ENCODE measurements at regions not wholly inside any gene's neighbourhood (a gene's known extent, or its start where the extent isn't known, plus 50 kb on each side); places are given as distances from the start of the nearest gene placed in this dataset.

DNA sequence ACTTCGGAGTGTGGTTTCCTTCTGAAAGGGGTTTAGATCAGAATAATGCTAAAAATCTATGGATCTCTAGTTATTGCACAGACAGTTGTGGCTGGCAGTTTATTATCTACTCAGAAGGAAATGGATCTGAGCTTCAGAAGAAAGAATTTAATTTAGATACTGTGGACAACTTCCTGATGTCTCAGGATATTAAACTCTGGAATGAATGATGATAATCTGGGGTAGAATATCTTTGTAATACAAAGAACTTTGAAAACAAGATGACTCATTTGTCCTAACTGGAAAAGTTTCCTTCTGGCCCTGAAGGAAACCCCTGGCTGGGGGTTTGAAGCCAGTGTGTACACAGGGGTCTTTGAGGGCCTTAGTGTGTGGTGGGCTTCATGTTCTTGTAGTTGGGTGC is 78.0 kb downstream of the EDN3 start:
- H3K36me3 ChIP-seq (ENCODE audit: control insufficient read depth, insufficient read depth, low read length), result no peaks in the 10 kb centered on the region
- intact Hi-C loops (cut with micrococcal nuclease), result no loop called here
- Mint-ChIP-seq H3K36me3 (no peaks in the 10 kb centered on the region), H3K27me3 (ENCODE audit: low read depth in 2 of 2) (peaks cover 16 to 25% of the 10 kb centered on the region in 2 donors), H3K9me3 (no peaks in the 10 kb centered on the region), H3K4me1 (no peaks in the 10 kb centered on the region), H3K27ac (no peak overlapping the region), H3K4me3 (no peak overlapping the region)
- no peaks in the 10 kb centered on the region for H3K27me3 ChIP-seq (ENCODE audit: control insufficient read depth, insufficient read depth, low read length)
- ATAC-seq (no peak), DNase-seq (no peak)
- H3K9me3 ChIP-seq (ENCODE audit: control insufficient read depth, insufficient read depth, low read length), result no peaks in the 10 kb centered on the region
- WGBS (ENCODE audit: insufficient coverage), result 100% methylated on average over 1 of the region's 1 CpG
- TF ChIP-seq, protein P1, sequence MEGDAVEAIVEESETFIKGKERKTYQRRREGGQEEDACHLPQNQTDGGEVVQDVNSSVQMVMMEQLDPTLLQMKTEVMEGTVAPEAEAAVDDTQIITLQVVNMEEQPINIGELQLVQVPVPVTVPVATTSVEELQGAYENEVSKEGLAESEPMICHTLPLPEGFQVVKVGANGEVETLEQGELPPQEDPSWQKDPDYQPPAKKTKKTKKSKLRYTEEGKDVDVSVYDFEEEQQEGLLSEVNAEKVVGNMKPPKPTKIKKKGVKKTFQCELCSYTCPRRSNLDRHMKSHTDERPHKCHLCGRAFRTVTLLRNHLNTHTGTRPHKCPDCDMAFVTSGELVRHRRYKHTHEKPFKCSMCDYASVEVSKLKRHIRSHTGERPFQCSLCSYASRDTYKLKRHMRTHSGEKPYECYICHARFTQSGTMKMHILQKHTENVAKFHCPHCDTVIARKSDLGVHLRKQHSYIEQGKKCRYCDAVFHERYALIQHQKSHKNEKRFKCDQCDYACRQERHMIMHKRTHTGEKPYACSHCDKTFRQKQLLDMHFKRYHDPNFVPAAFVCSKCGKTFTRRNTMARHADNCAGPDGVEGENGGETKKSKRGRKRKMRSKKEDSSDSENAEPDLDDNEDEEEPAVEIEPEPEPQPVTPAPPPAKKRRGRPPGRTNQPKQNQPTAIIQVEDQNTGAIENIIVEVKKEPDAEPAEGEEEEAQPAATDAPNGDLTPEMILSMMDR (IDR thresholded peaks at IDR 0.05), result no peak
- no peak overlapping the region for H3K27ac ChIP-seq (ENCODE audit: low read length)
- H3K4me1 ChIP-seq (ENCODE audit: control insufficient read depth, insufficient read depth, low read length), result no peaks in the 10 kb centered on the region
- no peak overlapping the region for H3K4me3 ChIP-seq (ENCODE audit: low read length)

DNA sequence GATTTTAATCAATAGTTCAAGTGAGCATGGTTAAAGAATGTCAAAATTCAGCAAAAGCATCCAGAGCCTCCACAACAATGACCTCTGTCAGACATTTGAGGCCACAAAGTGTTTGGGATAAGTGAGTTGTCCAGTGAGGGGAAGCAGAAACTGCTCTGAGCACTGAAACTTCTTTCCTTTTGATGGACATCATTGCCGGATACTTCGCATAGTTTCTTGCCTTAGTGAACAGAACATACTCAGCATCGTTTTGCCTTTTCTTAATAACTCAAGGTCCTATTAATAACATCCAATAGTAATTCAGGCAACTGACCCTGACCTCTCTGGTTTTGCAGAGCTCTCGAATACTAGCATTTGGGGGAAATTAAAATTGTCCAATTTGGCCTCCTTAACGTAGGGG is 78.6 kb downstream of the EDN3 start:
- H3K27ac Mint-ChIP-seq, result no peak overlapping the region

DNA sequence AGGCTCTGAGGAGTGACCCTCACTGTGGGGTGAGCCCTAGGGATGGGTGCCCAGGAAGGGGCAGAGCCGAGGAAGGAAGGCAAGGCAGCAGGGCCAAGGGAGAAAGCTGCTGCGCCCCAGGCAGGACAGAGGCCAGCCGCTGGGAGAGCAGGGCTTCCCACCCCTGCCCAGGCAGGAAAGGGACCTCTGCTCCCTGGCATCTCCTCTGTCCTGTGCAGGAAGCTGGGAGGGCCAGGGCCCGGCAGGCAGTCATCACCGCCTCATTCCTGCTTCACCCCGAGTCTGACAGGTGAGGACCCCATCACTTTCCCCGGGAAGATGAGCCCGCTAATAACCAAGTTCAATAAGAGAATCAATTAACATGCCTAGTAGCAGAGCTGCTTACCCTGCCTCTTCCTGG is 81.3 kb downstream of the EDN3 start:
- Mint-ChIP-seq H3K27me3 (ENCODE audit: low read depth in 2 of 2) (peaks cover 7 to 12% of the 10 kb centered on the region in 2 donors), H3K4me1 (peaks cover 0 to 6% of the 10 kb centered on the region in 2 donors), H3K4me3 (no peak overlapping the region), H3K36me3 (no peaks in the 10 kb centered on the region), H3K27ac (no peak overlapping the region), H3K9me3 (no peaks in the 10 kb centered on the region)
- no peak overlapping the region for H3K4me3 ChIP-seq (ENCODE audit: low read length)
- H3K36me3 ChIP-seq (ENCODE audit: control insufficient read depth, insufficient read depth, low read length), result no peaks in the 10 kb centered on the region
- DNase-seq (no peak), ATAC-seq (no peak)
- H3K4me1 ChIP-seq (ENCODE audit: control insufficient read depth, insufficient read depth, low read length), result peaks cover 7% of the 10 kb centered on the region
- intact Hi-C loops (cut with micrococcal nuclease), result no loop called here
- H3K27ac ChIP-seq (ENCODE audit: low read length), result no peak overlapping the region
- peaks cover 5% of the 10 kb centered on the region for H3K9me3 ChIP-seq (ENCODE audit: control insufficient read depth, insufficient read depth, low read length)
- 76% methylated on average over 8 of the region's 8 CpGs for WGBS (ENCODE audit: insufficient coverage)
- no peaks in the 10 kb centered on the region for H3K27me3 ChIP-seq (ENCODE audit: control insufficient read depth, insufficient read depth, low read length)
- TF ChIP-seq, protein P1 (IDR thresholded peaks at IDR 0.05), result no peak

More for the DNA sequence above, 78.6 kb downstream of the EDN3 start:
- Histone ChIP-seq H3K4me3 (ENCODE audit: low read length) (no peak overlapping the region), H3K4me1 (ENCODE audit: control insufficient read depth, insufficient read depth, low read length) (no peaks in the 10 kb centered on the region), H3K36me3 (ENCODE audit: control insufficient read depth, insufficient read depth, low read length) (no peaks in the 10 kb centered on the region), H3K9me3 (ENCODE audit: control insufficient read depth, insufficient read depth, low read length) (no peaks in the 10 kb centered on the region), H3K27me3 (ENCODE audit: control insufficient read depth, insufficient read depth, low read length) (no peaks in the 10 kb centered on the region), H3K27ac (ENCODE audit: low read length) (no peak overlapping the region)
- 81% methylated on average over 5 of the region's 5 CpGs for WGBS (ENCODE audit: insufficient coverage)
- peaks cover 11 to 19% of the 10 kb centered on the region in 2 donors for H3K27me3 Mint-ChIP-seq (ENCODE audit: low read depth in 2 of 2)
- ATAC-seq, result no peak
- TF ChIP-seq, protein P1 (IDR thresholded peaks at IDR 0.05), result no peak
- no peak overlapping the region for H3K4me3 Mint-ChIP-seq
- no peaks in the 10 kb centered on the region for H3K4me1 Mint-ChIP-seq
- no peaks in the 10 kb centered on the region for H3K9me3 Mint-ChIP-seq
- H3K36me3 Mint-ChIP-seq, result no peaks in the 10 kb centered on the region
- no peak for DNase-seq
- intact Hi-C loops (cut with micrococcal nuclease), result no loop called here

DNA sequence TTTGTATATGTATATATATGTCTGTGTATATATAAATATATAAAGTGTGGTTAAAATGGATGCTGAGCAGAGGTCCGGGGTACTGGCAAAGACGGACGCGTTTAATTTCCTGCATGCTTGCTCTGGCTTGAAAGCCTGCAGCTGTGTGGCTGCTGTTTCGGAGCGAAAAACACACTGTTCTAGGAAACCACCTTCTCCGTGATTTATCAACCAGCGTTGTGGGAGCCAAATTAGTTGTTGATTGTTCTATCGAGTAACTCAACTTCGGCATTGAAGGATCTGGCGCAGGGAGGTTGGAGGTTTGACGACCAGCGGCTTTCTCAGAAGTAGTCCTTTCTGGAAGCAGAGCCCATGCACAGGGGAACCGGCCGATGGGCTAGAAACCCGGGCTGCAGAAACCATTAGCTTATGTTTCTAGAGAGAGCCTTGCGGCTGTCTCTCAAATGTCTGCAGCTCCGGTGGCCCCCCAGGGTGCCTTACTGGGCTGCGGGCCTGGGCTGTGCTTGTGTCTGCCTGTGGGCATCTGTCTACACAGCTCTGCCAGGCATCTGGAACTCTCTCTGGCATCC is 81.8 kb downstream of the EDN3 start:
- 93% methylated on average over 19 of the region's 19 CpGs for WGBS (ENCODE audit: insufficient coverage)
- peaks cover 7% of the 10 kb centered on the region for H3K4me1 ChIP-seq (ENCODE audit: control insufficient read depth, insufficient read depth, low read length)
- Mint-ChIP-seq H3K9me3 (no peaks in the 10 kb centered on the region), H3K36me3 (no peaks in the 10 kb centered on the region), H3K27ac (no peak overlapping the region), H3K4me1 (peaks cover 0 to 6% of the 10 kb centered on the region in 2 donors), H3K27me3 (ENCODE audit: low read depth in 2 of 2) (peaks cover 5 to 10% of the 10 kb centered on the region in 2 donors), H3K4me3 (no peak overlapping the region)
- no peak for DNase-seq
- no peaks in the 10 kb centered on the region for H3K36me3 ChIP-seq (ENCODE audit: control insufficient read depth, insufficient read depth, low read length)
- ATAC-seq, result no peak
- H3K27ac ChIP-seq (ENCODE audit: low read length), result no peak overlapping the region
- peaks cover 5% of the 10 kb centered on the region for H3K9me3 ChIP-seq (ENCODE audit: control insufficient read depth, insufficient read depth, low read length)
- no peaks in the 10 kb centered on the region for H3K27me3 ChIP-seq (ENCODE audit: control insufficient read depth, insufficient read depth, low read length)
- TF ChIP-seq, protein P1 (IDR thresholded peaks at IDR 0.05), result no peak
- no peak overlapping the region for H3K4me3 ChIP-seq (ENCODE audit: low read length)
- intact Hi-C loops (cut with micrococcal nuclease), result no loop called here

Data from natural killer cell (primary cell).